Spleen (tissue), 7 donors: ENCODE measurements at regions not wholly inside any gene's neighbourhood (a gene's known extent, or its start where the extent isn't known, plus 50 kb on each side); places are given as distances from the start of the nearest gene placed in this dataset.

ENCODE experiments used
- CTCF ChIP-seq, 11 experiments: fragments of 200-600 bp in 7 of 11; fragments of 450-650 bp in 4 of 11; sonication (generic) in 4 of 11; IDR thresholded peaks in 8 of 11; conservative IDR thresholded peaks in 3 of 11; 1 replicate in 7 of 11; 2 replicates in 4 of 11; pipeline versions ENCODE4 v1.4.0 to v1.8.0; 2016 to 2021; ENCODE audit warnings: antibody characterized with exemption in 11 of 11, inconsistent platforms in 4 of 11, mild to moderate bottlenecking in 1 of 11
- POLR2A ChIP-seq, 3 donors: fragments of 450-650 bp; IDR thresholded peaks; one replicate each; pipeline ENCODE4 v1.5.1; 2017; ENCODE audit warnings: antibody characterized with exemption in 3 of 3, mild to moderate bottlenecking in 1 of 3
- donor health status: DM: no; HTN: no; CAD: no; lungs with moderate emphysema.
- donor health status: DM: no; HTN: no; CAD: no.
- donor health status: DM: no; HTN: no; CAD: no.

GRCh38 chr7:68065581-68065980 is 1068.9 kb downstream of the TYW1 start:
- no peak for TF ChIP-seq CTCF (IDR thresholded peaks at IDR 0.05 in 8 of 11, conservative IDR thresholded peaks at IDR 0.05 in 3 of 11)
- TF ChIP-seq POLR2A (IDR thresholded peaks at IDR 0.05), result no peak
